ENCODE measurements at regions not wholly inside any gene's neighbourhood (a gene's known extent, or its start where the extent isn't known, plus 50 kb on each side); places are given as distances from the start of the nearest gene placed in this dataset.

GRCh38 chr11:110966131-110966530 lies 253.9 kb upstream of the ARHGAP20 start:
- H3K4me3 ChIP-seq (replicated peaks; ENCODE audit: low read depth, low read length): no peak overlapping the region

GRCh38 chr11:110962921-110963320 lies 250.7 kb upstream of the ARHGAP20 start:
- H3K36me3 ChIP-seq (ENCODE audit: control insufficient read depth, insufficient read depth, low read length): no peaks in the 10 kb centered on the region
- no peaks in the 10 kb centered on the region for H3K27me3 ChIP-seq (replicated peaks; ENCODE audit: control insufficient read depth, insufficient read depth, low read length)
- H3K4me3 ChIP-seq (replicated peaks; ENCODE audit: low read depth, low read length): no peak overlapping the region
- no peak for DNase-seq (ENCODE audit: extremely low read depth, insufficient read length)
- no peak for TF ChIP-seq CTCF (IDR thresholded peaks at IDR 0.05; ENCODE audit: insufficient read depth, low read length, poor library complexity, severe bottlenecking)

More at GRCh38 chr11:110966131-110966530, 253.9 kb upstream of the ARHGAP20 start:
- Histone ChIP-seq H3K27me3 (replicated peaks; ENCODE audit: control insufficient read depth, insufficient read depth, low read length) (no peaks in the 10 kb centered on the region), H3K36me3 (ENCODE audit: control insufficient read depth, insufficient read depth, low read length) (no peaks in the 10 kb centered on the region)
- TF ChIP-seq CTCF (IDR thresholded peaks at IDR 0.05; ENCODE audit: insufficient read depth, low read length, poor library complexity, severe bottlenecking): no peak
- DNase-seq (ENCODE audit: extremely low read depth, insufficient read length): no peak

- no peak for TF ChIP-seq CTCF (IDR thresholded peaks at IDR 0.05; ENCODE audit: insufficient read depth, low read length, poor library complexity, severe bottlenecking)
- Histone ChIP-seq H3K4me3 (replicated peaks; ENCODE audit: low read depth, low read length) (no peak overlapping the region), H3K27me3 (replicated peaks; ENCODE audit: control insufficient read depth, insufficient read depth, low read length) (no peaks in the 10 kb centered on the region; the same call in 1 of the 2 replicates), H3K36me3 (ENCODE audit: control insufficient read depth, insufficient read depth, low read length) (no peaks in the 10 kb centered on the region)
- no peak for DNase-seq (ENCODE audit: extremely low read depth, insufficient read length)
Measured at GRCh38 chr11:110960167-110960566, 247.9 kb upstream of the ARHGAP20 start.

GRCh38 chr11:110958216-110958615 lies 246.0 kb upstream of the ARHGAP20 start:
- DNase-seq (ENCODE audit: extremely low read depth, insufficient read length): no peak
- H3K4me3 ChIP-seq (replicated peaks; ENCODE audit: low read depth, low read length): no peak overlapping the region
- no peak for TF ChIP-seq CTCF (IDR thresholded peaks at IDR 0.05; ENCODE audit: insufficient read depth, low read length, poor library complexity, severe bottlenecking)
- no peaks in the 10 kb centered on the region for H3K36me3 ChIP-seq (ENCODE audit: control insufficient read depth, insufficient read depth, low read length)
- no peaks in the 10 kb centered on the region; the same call in 1 of the 2 replicates for H3K27me3 ChIP-seq (replicated peaks; ENCODE audit: control insufficient read depth, insufficient read depth, low read length)

- Histone ChIP-seq H3K36me3 (ENCODE audit: control insufficient read depth, insufficient read depth, low read length) (no peaks in the 10 kb centered on the region), H3K27me3 (replicated peaks; ENCODE audit: control insufficient read depth, insufficient read depth, low read length) (no peaks in the 10 kb centered on the region; the same call in 1 of the 2 replicates), H3K4me3 (replicated peaks; ENCODE audit: low read depth, low read length) (no peak overlapping the region)
- DNase-seq (ENCODE audit: extremely low read depth, insufficient read length): no peak
- no peak for TF ChIP-seq CTCF (IDR thresholded peaks at IDR 0.05; ENCODE audit: insufficient read depth, low read length, poor library complexity, severe bottlenecking)
Measured at GRCh38 chr11:110955776-110956175, 243.5 kb upstream of the ARHGAP20 start.

GRCh38 chr11:110951950-110952503 lies 239.8 kb upstream of the ARHGAP20 start:
- TF ChIP-seq CTCF (IDR thresholded peaks at IDR 0.05; ENCODE audit: insufficient read depth, low read length, poor library complexity, severe bottlenecking): no peak
- Histone ChIP-seq H3K27me3 (replicated peaks; ENCODE audit: control insufficient read depth, insufficient read depth, low read length) (no peaks in the 10 kb centered on the region), H3K4me3 (replicated peaks; ENCODE audit: low read depth, low read length) (no peak overlapping the region), H3K36me3 (ENCODE audit: control insufficient read depth, insufficient read depth, low read length) (no peaks in the 10 kb centered on the region)
- no peak for DNase-seq (ENCODE audit: extremely low read depth, insufficient read length)
